ENCODE measurements at regions not wholly inside any gene's neighbourhood (a gene's known extent, or its start where the extent isn't known, plus 50 kb on each side); places are given as distances from the start of the nearest gene placed in this dataset.

- DNase-seq, result no peak
Observed at GRCh38 chr22:27129266-27129665, 471.9 kb downstream of the MIAT start.

GRCh38 chr22:27130906-27131305 lies 473.5 kb downstream of the MIAT start:
- DNase-seq, result no peak

DNA sequence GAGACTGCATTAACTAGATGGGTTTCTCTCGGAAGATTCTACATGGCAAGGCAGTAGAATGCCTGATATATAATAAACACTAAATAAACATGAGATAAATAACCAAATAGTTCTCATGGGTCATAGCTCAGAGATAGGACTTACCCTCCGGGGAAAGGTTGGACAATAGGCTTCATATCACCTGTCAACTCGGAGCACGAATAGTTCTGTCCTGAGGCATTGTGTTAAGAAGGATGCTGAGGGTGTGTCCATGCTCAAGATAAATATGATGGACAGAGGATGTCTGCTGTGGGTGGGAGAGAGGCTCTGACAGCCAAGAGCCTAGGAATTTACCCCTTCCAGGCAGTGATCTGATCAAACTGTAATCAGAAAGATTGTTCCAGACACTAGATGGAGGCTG lies 474.0 kb downstream of the MIAT start:
- no peak for DNase-seq

- DNase-seq, result no peak
Observed at GRCh38 chr22:27132400-27132799, 475.0 kb downstream of the MIAT start.

DNA sequence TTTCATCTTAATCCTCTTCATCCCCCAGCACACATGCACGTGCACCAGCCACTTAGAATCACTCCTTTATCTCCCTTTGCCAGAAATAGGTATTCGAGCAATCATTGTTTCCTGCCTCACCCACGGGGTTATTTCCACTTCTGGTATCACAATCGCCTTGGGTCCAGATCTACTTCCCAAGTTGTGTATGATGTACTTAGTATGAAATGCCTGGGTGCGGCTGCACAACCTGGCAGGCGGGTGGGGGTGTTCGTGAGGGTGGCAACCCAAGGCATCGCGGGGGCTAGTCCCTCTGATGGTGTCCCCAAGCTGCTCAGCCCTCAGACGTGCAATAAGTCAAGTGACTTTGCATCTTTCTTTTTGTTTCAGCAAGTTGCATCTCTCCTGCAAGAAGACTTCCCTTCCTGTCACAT lies 475.6 kb downstream of the MIAT start:
- DNase-seq, result no peak

DNA sequence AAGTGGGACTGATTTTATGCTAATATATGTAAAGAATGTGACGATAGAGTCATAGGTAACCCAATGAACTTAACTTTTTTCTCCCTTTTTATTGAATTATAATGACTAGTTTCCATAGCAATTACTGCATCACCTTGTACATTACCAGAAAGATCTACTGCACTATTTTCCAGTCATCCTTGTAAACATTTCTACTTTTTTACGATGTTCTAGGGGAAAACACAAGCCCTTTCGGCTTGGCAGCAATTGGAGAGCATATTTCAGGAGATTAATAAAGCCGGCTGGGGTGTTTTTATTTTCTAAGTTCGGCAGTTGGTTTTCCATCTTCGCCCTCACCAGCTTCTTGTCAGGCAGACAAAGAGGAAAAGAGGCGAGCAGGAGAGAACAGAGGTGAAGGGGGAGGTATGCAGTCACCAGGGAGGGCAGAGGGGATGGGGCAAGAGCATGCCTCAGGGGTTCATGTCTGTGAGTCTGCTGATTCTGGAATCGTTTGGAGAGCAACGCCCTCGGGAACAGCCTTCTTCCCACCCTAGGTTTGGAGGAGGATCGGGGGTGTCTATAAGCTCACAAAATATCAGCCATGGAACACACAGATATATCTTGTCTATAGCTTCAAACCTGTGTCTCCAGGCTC lies 476.4 kb downstream of the MIAT start:
- no peak for DNase-seq

DNA sequence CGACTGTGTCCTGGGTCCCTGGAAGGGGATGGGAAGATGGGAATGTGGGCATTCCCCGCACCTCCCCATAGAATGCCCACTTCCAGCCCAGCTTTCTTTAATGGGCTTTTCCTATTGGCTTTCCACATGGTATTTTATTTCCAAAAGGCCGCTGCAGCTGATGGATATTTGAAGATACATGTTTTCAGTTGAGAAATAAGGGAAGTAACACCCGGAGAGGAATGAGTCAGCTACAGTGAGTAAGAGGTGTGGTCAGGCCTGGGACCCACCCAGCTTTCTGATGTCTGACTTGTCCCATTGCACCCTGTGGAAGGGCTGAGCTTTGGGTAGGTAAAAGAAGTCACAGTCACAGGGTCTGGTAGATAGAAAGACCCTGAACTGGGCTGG lies 476.9 kb downstream of the MIAT start:
- peak; percentile 42 for DNase-seq

GRCh38 chr22:27135031-27135981 lies 477.9 kb downstream of the MIAT start:
- no peak for DNase-seq

DNA sequence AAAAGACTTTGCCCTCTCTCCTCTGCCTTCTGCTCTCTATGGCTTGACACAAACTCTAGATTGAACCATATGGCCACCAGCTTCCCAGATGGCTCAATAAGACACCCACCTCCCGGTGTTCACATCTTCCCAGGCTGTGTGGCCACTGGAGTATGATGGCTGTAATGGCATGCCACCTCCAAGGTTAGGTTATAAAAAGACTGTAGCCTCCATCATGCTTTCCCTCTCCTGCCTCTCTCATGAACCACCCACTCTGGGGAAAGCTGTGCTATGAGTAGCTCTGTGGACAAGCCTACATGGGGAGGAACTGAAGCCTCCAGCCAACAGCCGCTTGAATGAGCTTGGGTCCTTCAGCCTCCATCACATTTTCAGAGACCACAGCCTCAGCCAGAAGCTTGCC lies 479.2 kb downstream of the MIAT start:
- DNase-seq, result no peak

DNA sequence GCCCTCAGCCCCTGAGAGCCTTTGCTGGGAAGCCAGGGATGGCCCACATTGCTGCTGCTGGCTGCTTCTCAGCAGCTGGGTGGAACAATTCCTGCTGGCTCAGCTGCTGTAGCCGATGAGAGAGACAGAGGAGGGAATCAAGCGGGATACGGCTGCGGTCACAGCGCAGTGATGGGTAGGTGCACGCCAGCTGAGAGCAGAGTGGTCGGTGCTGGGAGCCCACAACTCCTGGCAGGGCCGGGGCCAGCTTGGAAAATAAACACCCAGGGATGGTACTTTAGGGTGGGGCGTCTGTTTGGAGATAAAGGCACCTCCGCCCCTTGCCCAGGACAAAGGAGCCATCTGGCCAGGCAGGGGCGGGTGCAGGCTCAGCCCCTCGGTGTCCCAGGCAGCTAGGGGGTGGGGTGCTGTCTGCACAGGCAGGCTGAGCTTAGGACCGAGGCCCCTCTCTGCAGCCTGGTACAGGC lies 480.5 kb downstream of the MIAT start:
- peak; percentile 71 for DNase-seq

GRCh38 chr22:27138471-27138870 lies 481.1 kb downstream of the MIAT start:
- DNase-seq, result no peak

GRCh38 chr22:27139935-27140511 lies 482.6 kb downstream of the MIAT start:
- no peak for DNase-seq

DNA sequence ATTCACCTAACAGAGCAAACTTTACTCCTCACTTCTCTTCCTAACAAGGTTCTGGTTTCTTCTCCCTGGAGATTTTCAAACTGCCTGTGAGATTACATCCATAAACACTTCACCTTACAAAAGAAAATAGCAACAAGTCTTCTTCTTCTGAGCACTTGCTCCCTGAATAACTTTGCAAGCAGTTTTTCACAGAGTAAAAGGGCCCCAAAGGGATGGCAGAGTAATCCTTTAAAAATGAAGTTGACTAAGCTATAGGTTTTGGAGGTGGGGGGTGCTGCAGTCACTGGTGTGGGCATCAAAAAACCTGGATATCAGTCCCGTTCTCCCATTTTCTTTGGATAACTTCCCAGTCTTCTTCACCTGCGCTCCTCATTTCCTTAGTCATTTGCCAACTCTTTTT lies 484.9 kb downstream of the MIAT start:
- no peak for DNase-seq

DNA sequence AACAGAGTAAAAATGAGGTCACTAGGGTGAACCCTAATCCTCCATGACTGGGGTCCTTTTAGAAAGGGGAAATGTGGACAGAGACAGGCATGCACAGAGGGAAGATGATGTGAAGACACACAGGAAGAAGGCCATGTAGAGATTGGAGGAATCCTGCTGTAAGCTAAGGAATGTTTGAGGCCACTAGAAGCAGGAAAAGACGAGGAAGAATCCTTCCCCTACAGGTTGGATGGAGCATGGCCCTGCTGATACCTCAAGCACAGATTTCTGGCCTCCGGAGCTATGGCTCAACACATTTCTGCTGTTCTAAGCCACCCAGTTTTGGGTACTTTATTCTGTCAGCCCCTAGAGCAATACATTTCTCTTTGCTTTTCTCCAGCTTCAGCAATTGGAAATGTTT lies 486.9 kb downstream of the MIAT start:
- no peak for DNase-seq

DNA sequence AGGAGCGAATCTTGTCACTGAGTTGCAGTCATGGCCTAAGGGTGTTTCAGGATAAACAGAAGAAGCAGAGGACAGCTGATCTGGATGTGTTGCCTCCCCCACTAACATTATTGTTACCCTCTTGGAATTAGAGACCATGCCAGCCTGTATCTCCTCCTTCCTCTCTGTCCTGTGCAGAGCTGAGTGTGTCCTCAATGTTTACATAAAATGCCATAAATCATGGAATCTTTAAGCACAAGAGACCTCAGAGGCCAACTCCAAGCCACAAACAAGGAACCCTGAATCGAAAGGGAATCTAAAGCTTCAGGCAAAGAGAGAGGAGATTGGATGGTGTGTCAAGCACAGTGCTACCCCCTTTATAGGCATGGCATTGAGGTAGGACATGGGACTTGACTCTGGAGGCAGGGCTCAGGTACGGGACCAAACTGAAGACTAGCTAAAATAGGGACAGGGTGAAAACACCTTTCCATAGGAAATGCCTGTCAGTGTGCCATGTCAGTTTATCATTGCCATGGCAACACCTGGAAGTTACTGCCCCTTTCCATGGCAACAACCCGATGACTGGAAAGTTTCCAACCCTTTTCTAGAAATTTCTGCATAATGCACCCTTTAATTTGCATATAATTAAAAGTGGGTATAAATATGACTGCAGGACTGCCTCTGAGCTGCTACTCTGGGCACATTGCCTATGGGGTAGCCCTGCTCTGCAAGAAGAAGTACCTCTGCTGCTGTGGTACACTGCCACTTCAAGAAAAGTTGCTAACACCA lies 489.7 kb downstream of the MIAT start:
- DNase-seq, result no peak

- DNase-seq, result no peak
Observed at GRCh38 chr22:27148055-27148454, 490.7 kb downstream of the MIAT start.

DNA sequence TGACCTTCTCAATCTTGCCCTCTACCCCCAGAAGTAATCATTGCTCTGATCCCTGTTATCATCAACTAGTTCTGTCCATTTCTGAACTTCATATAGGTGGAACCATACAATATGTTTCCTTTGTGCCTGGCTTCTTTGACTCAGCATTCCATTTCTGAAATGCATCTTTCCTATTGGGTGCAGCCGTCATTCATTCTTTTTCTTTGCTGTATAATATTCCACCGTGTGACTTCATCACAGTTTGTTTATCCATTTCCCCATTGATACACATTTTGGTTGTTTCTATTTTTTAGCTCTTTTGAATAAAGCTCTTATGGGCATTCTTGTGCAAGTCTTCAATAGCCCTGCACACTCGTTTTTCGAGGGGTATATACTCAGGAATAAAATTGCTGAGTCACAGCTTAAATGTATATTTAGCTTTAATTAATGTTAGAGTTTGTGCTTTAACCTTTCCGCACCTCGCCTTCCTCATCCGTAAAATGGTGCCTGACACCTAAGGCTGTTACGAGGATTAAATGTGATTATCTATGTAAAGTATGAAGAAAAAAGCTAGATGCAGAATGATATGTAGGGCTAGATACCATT lies 491.6 kb downstream of the MIAT start:
- DNase-seq, result no peak

DNA sequence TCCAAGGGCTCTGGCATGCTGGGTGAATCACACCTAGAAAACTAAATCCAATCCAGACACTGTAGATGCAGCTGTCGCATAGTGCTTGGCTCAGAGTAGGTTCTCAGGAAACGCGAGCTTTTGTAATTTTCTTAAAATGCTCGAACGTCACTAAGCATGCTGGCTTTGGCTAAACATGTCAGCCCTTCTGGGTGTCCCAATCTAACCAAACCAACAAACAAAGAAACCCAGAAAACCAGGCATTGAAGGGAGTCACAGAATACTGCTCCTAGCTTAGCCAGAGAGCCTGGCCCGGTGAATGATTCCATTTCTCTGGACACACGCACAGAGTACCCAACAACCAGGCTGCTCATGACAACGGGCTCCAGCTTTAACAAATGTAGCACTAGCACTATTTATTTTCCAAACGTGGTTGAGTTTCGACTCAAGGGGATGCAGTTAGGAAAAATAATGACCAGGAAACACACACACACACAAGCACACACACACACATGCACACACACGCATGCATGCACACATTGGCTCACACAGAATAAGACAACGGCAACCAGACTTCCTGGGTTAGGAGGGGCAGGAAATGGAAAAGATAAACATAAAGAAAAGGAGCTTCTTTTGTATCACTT lies 492.6 kb downstream of the MIAT start:
- no peak for DNase-seq

DNA sequence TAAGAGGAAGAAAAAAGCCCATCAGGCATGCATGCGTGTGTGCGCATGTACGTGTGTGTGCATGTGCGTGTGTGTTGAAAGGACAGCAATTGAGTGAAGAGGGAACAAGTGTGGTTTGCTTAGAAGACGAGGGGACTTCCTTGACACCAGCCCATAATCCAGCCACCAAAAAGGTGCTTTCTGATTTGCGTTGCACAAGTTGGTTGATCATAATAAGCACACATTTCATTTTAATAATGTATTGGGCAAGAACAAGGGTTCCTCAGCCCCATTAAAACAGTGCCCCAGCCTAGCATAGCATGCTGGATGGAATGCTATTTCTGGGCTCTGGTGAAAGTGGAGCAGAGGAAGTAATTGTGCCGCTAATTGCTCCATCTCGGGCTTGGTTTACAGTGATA lies 493.2 kb downstream of the MIAT start:
- DNase-seq, result no peak

GRCh38 chr22:27151407-27151806 lies 494.0 kb downstream of the MIAT start:
- no peak for DNase-seq

GRCh38 chr22:27152033-27152432 lies 494.6 kb downstream of the MIAT start:
- DNase-seq, result no peak

DNA sequence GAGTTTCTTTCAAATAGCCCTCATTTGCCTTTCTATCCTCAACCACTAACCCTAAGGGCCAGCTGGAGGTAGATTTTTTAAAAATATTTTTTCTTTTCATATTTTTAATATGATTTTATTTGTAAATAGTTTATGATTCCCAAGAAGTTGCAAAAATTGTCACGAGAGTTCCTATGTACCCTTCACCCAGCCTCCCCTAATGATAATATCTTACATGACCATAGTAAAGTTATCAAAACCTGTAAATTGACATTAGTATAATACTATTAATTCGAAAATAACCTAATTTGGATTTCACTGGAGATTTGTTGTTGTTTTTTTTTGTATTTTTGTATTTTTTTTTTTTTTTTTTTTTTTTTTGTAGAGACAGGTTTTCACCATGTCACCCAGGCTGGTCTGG lies 495.5 kb downstream of the MIAT start:
- DNase-seq, result no peak

Data from femur (tissue), 1 donor.